HEK293 (cell line): ENCODE measurements at regions not wholly inside any gene's neighbourhood (a gene's known extent, or its start where the extent isn't known, plus 50 kb on each side); places are given as distances from the start of the nearest gene placed in this dataset.

Experiments used
- CTCF ChIA-PET: fragments of 350-600 bp; formaldehyde crosslinking; extraction: SDS; loops from one replicate; lab custom pipeline; 2021; ENCODE audit warnings: antibody characterized with exemption; lab: Yijun Ruan, JAX
- POLR2A ChIA-PET: fragments of 300-600 bp; formaldehyde crosslinking; extraction: SDS; loops from one replicate; lab custom pipeline; 2020; ENCODE audit warnings: antibody characterized with exemption, inconsistent platforms; lab: Yijun Ruan, JAX
- H3K27ac ChIP-seq: fragments of 200-500 bp; sonication (Bioruptor generic); 2 replicates; pipeline ENCODE4 v1.5.1; 2014; ENCODE audit warnings: low read depth, low read length, control low read depth, inconsistent platforms; ENCODE audit errors: extremely low read depth
- H3K36me3 ChIP-seq, 2 experiments: fragments of 200-500 bp in 1 of 2; sonication (Bioruptor generic) in 1 of 2; 1 replicate in 1 of 2; 2 replicates in 1 of 2; pipeline ENCODE4 v1.5.1; 2014 to 2017; ENCODE audit warnings: inconsistent platforms in 2 of 2, low read length in 2 of 2; ENCODE audit not compliant: control insufficient read depth in 2 of 2, insufficient read depth in 1 of 2
- H3K4me1 ChIP-seq: fragments of 200-500 bp; sonication (Bioruptor generic); 2 replicates; pipeline ENCODE4 v1.5.1; 2014; ENCODE audit warnings: mild to moderate bottlenecking, low read length, inconsistent platforms; ENCODE audit not compliant: control insufficient read depth, insufficient read depth
- H3K4me3 ChIP-seq: 2 replicates; pipeline ENCODE4 v1.5.1; 2011; ENCODE audit warnings: low read depth, mild to moderate bottlenecking, control low read depth, low read length, moderate library complexity
- H3K9me3 ChIP-seq: fragments of 200-500 bp; sonication (Bioruptor generic); 2 replicates; pipeline ENCODE4 v1.5.1; 2014; ENCODE audit warnings: low read depth, low read length, inconsistent platforms; ENCODE audit not compliant: control insufficient read depth, insufficient read depth
- ZBTB8A ChIP-seq: fragments of 450-650 bp; formaldehyde crosslinking; IDR thresholded peaks from 2 replicates; pipeline ENCODE4 v1.5.1; 2016; ENCODE audit warnings: missing biosample characterization, missing genetic modification characterization
- ZFP41 ChIP-seq: fragments of 450-650 bp; formaldehyde crosslinking; IDR thresholded peaks from 2 replicates; pipeline ENCODE4 v1.5.1; 2016; ENCODE audit warnings: missing biosample characterization, missing genetic modification characterization, borderline replicate concordance
- ZNF10 ChIP-seq: fragments of 450-650 bp; formaldehyde crosslinking; IDR thresholded peaks from 2 replicates; pipeline ENCODE4 v1.5.1; 2017; ENCODE audit warnings: missing biosample characterization, missing genetic modification characterization
- ZNF140 ChIP-seq: fragments of 450-650 bp; formaldehyde crosslinking; IDR thresholded peaks from 2 replicates; pipeline ENCODE4 v1.5.1; 2016; ENCODE audit warnings: missing biosample characterization, missing genetic modification characterization
- ZNF184 ChIP-seq: fragments of 450-650 bp; IDR thresholded peaks from 2 replicates; pipeline ENCODE4 v1.5.1; 2018; ENCODE audit warnings: missing biosample characterization, mild to moderate bottlenecking, missing genetic modification characterization
- ZNF2 ChIP-seq: fragments of 450-650 bp; formaldehyde crosslinking; IDR thresholded peaks from 2 replicates; pipeline ENCODE4 v1.5.1; 2016; ENCODE audit warnings: missing biosample characterization, missing genetic modification characterization
- ZNF202 ChIP-seq: fragments of 450-650 bp; formaldehyde crosslinking; IDR thresholded peaks from 2 replicates; pipeline ENCODE4 v1.5.1; 2016; ENCODE audit warnings: missing biosample characterization, missing genetic modification characterization, borderline replicate concordance
- ZNF248 ChIP-seq: fragments of 450-650 bp; formaldehyde crosslinking; IDR thresholded peaks from 2 replicates; pipeline ENCODE4 v1.5.1; 2017; ENCODE audit warnings: missing biosample characterization, missing genetic modification characterization
- ZNF292 ChIP-seq: fragments of 450-650 bp; formaldehyde crosslinking; IDR thresholded peaks from 2 replicates; pipeline ENCODE4 v1.5.1; 2016; ENCODE audit warnings: low read depth, missing biosample characterization, missing genetic modification characterization, borderline replicate concordance
- ZNF426 ChIP-seq: fragments of 450-650 bp; formaldehyde crosslinking; IDR thresholded peaks from 2 replicates; pipeline ENCODE4 v1.5.1; 2017; ENCODE audit warnings: missing biosample characterization, missing genetic modification characterization, mild to moderate bottlenecking, inconsistent platforms, moderate library complexity
- ZNF510 ChIP-seq: fragments of 450-650 bp; formaldehyde crosslinking; IDR thresholded peaks from 2 replicates; pipeline ENCODE4 v1.5.1; 2018; ENCODE audit warnings: mild to moderate bottlenecking, missing genetic modification characterization, missing biosample characterization; ENCODE audit not compliant: insufficient replicate concordance
- ZNF548 ChIP-seq: fragments of 450-650 bp; formaldehyde crosslinking; IDR thresholded peaks from 2 replicates; pipeline ENCODE4 v1.5.1; 2016; ENCODE audit warnings: missing biosample characterization, missing genetic modification characterization
- ZNF555 ChIP-seq: fragments of 450-650 bp; formaldehyde crosslinking; conservative IDR thresholded peaks from 2 replicates; pipeline ENCODE4 v1.5.1; 2017; ENCODE audit warnings: missing biosample characterization, mild to moderate bottlenecking, missing genetic modification characterization, inconsistent platforms
- ZNF561 ChIP-seq: fragments of 450-650 bp; IDR thresholded peaks from 2 replicates; pipeline ENCODE4 v1.5.1; 2018; ENCODE audit warnings: missing biosample characterization, missing genetic modification characterization, borderline replicate concordance
- ZNF629 ChIP-seq: fragments of 450-650 bp; formaldehyde crosslinking; IDR thresholded peaks from 2 replicates; pipeline ENCODE4 v1.5.1; 2017; ENCODE audit warnings: missing biosample characterization, missing genetic modification characterization
- ZNF654 ChIP-seq: fragments of 450-650 bp; formaldehyde crosslinking; IDR thresholded peaks from 2 replicates; pipeline ENCODE4 v1.5.1; 2016; ENCODE audit warnings: low read depth, missing biosample characterization, missing genetic modification characterization
- ZNF664 ChIP-seq: fragments of 450-650 bp; formaldehyde crosslinking; IDR thresholded peaks from 2 replicates; pipeline ENCODE4 v1.5.1; 2016; ENCODE audit warnings: missing biosample characterization, missing genetic modification characterization
- ZNF830 ChIP-seq: fragments of 450-650 bp; IDR thresholded peaks from 2 replicates; pipeline ENCODE4 v1.5.0; 2018; ENCODE audit warnings: missing biosample characterization, missing genetic modification characterization, low read depth, mild to moderate bottlenecking, moderate library complexity
- TF ChIP-seq, protein P1 (sequence below): fragments of 450-650 bp; formaldehyde crosslinking; IDR thresholded peaks from 2 replicates; pipeline ENCODE4 v1.5.1; 2016; ENCODE audit warnings: missing biosample characterization, missing genetic modification characterization
- TF ChIP-seq, protein P2 (sequence below): fragments of 450-650 bp; formaldehyde crosslinking; IDR thresholded peaks from 2 replicates; pipeline ENCODE4 v1.5.1; 2016; ENCODE audit warnings: missing biosample characterization, missing genetic modification characterization
- TF ChIP-seq, protein P3 (sequence below): fragments of 450-650 bp; formaldehyde crosslinking; IDR thresholded peaks from 2 replicates; pipeline ENCODE4 v1.5.0; 2017; ENCODE audit warnings: missing biosample characterization, missing genetic modification characterization, borderline replicate concordance
- TF ChIP-seq, protein P4 (sequence below): fragments of 450-650 bp; formaldehyde crosslinking; conservative IDR thresholded peaks from 2 replicates; pipeline ENCODE4 v1.5.1; 2016; ENCODE audit warnings: low read depth, missing biosample characterization, missing genetic modification characterization
- TF ChIP-seq, protein P5 (sequence below): IDR thresholded peaks from 2 replicates; pipeline ENCODE4 v1.6.1; 2011; ENCODE audit warnings: mild to moderate bottlenecking, low read depth, low read length, borderline replicate concordance

DNA sequence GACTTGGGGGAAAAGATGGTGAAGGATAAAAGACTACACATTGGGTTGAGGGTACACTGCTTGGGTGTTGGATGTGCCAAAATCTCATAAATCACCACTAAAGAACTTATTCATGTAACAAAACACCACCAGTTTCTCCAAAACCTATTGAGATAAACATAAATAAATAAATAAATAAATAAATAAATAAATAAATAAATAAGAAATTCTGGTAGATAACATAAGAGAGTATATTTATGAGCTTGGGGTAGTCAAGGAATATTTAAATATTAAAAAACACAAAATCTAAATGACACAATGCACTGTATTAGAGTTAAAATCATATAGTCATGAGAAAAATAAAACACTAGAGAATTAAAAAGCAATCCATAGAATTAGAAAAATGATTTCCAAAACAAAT is 333.5 kb upstream of the NRG3 start:
- Histone ChIP-seq H3K36me3 (no peaks in the 10 kb centered on the region), H3K4me3 (no peak overlapping the region), H3K4me1 (no peaks in the 10 kb centered on the region), H3K9me3 (no peaks in the 10 kb centered on the region), H3K27ac (no peak overlapping the region)
- POLR2A ChIA-PET: no interaction called here
- CTCF ChIA-PET: no interaction called here
- TF ChIP-seq ZNF140 (0 out of 2 replicates have a peak, but pooled peaks have one; percentile 34), ZNF664 (0 out of 2 replicates have a peak, but pooled peaks have one; percentile 16), ZNF629 (no peak), ZNF555 (tag by site-specific recombination) (peak; percentile 63), ZNF10 (no peak), ZNF248 (no peak), ZNF561 (no peak), ZNF292 (no peak), ZNF426 (peak; percentile 60), ZNF202 (tag by site-specific recombination) (no peak), ZNF184 (no peak), ZNF654 (peak; percentile 17; the same call in 1 of the 2 replicates), ZNF2 (tag by site-specific recombination) (no peak), ZNF830 (tag by site-specific recombination) (no peak), ZNF548 (tag by site-specific recombination) (no peak), ZFP41 (tag by site-specific recombination) (no peak), ZBTB8A (tag by site-specific recombination) (peak; percentile 38; the same call in 1 of the 2 replicates), ZNF510 (tag by site-specific recombination) (peak; percentile 12)
- TF ChIP-seq, protein P1, sequence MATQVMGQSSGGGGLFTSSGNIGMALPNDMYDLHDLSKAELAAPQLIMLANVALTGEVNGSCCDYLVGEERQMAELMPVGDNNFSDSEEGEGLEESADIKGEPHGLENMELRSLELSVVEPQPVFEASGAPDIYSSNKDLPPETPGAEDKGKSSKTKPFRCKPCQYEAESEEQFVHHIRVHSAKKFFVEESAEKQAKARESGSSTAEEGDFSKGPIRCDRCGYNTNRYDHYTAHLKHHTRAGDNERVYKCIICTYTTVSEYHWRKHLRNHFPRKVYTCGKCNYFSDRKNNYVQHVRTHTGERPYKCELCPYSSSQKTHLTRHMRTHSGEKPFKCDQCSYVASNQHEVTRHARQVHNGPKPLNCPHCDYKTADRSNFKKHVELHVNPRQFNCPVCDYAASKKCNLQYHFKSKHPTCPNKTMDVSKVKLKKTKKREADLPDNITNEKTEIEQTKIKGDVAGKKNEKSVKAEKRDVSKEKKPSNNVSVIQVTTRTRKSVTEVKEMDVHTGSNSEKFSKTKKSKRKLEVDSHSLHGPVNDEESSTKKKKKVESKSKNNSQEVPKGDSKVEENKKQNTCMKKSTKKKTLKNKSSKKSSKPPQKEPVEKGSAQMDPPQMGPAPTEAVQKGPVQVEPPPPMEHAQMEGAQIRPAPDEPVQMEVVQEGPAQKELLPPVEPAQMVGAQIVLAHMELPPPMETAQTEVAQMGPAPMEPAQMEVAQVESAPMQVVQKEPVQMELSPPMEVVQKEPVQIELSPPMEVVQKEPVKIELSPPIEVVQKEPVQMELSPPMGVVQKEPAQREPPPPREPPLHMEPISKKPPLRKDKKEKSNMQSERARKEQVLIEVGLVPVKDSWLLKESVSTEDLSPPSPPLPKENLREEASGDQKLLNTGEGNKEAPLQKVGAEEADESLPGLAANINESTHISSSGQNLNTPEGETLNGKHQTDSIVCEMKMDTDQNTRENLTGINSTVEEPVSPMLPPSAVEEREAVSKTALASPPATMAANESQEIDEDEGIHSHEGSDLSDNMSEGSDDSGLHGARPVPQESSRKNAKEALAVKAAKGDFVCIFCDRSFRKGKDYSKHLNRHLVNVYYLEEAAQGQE (tag by site-specific recombination): peak; percentile 37; the same call in 1 of the 2 replicates
- TF ChIP-seq, protein P2, sequence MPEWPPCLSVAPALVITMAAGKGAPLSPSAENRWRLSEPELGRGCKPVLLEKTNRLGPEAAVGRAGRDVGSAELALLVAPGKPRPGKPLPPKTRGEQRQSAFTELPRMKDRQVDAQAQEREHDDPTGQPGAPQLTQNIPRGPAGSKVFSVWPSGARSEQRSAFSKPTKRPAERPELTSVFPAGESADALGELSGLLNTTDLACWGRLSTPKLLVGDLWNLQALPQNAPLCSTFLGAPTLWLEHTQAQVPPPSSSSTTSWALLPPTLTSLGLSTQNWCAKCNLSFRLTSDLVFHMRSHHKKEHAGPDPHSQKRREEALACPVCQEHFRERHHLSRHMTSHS (tag by site-specific recombination): no peak
- TF ChIP-seq, protein P3, sequence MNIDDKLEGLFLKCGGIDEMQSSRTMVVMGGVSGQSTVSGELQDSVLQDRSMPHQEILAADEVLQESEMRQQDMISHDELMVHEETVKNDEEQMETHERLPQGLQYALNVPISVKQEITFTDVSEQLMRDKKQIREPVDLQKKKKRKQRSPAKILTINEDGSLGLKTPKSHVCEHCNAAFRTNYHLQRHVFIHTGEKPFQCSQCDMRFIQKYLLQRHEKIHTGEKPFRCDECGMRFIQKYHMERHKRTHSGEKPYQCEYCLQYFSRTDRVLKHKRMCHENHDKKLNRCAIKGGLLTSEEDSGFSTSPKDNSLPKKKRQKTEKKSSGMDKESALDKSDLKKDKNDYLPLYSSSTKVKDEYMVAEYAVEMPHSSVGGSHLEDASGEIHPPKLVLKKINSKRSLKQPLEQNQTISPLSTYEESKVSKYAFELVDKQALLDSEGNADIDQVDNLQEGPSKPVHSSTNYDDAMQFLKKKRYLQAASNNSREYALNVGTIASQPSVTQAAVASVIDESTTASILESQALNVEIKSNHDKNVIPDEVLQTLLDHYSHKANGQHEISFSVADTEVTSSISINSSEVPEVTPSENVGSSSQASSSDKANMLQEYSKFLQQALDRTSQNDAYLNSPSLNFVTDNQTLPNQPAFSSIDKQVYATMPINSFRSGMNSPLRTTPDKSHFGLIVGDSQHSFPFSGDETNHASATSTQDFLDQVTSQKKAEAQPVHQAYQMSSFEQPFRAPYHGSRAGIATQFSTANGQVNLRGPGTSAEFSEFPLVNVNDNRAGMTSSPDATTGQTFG (tag by site-specific recombination): no peak
- TF ChIP-seq, protein P4, sequence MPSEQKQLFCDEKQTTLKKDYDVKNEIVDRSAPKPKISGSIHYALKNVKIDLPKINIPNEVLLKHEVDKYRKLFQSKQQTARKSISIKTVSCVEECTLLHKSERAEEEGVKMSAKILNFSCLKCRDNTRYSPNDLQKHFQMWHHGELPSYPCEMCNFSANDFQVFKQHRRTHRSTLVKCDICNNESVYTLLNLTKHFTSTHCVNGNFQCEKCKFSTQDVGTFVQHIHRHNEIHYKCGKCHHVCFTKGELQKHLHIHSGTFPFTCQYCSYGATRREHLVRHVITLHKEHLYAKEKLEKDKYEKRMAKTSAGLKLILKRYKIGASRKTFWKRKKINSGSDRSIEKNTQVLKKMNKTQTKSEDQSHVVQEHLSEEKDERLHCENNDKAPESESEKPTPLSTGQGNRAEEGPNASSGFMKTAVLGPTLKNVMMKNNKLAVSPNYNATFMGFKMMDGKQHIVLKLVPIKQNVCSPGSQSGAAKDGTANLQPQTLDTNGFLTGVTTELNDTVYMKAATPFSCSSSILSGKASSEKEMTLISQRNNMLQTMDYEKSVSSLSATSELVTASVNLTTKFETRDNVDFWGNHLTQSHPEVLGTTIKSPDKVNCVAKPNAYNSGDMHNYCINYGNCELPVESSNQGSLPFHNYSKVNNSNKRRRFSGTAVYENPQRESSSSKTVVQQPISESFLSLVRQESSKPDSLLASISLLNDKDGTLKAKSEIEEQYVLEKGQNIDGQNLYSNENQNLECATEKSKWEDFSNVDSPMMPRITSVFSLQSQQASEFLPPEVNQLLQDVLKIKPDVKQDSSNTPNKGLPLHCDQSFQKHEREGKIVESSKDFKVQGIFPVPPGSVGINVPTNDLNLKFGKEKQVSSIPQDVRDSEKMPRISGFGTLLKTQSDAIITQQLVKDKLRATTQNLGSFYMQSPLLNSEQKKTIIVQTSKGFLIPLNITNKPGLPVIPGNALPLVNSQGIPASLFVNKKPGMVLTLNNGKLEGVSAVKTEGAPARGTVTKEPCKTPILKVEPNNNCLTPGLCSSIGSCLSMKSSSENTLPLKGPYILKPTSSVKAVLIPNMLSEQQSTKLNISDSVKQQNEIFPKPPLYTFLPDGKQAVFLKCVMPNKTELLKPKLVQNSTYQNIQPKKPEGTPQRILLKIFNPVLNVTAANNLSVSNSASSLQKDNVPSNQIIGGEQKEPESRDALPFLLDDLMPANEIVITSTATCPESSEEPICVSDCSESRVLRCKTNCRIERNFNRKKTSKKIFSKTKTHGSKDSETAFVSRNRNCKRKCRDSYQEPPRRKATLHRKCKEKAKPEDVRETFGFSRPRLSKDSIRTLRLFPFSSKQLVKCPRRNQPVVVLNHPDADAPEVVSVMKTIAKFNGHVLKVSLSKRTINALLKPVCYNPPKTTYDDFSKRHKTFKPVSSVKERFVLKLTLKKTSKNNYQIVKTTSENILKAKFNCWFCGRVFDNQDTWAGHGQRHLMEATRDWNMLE (tag by site-specific recombination): peak; percentile 56; the same call in 1 of the 2 replicates
- TF ChIP-seq, protein P5, sequence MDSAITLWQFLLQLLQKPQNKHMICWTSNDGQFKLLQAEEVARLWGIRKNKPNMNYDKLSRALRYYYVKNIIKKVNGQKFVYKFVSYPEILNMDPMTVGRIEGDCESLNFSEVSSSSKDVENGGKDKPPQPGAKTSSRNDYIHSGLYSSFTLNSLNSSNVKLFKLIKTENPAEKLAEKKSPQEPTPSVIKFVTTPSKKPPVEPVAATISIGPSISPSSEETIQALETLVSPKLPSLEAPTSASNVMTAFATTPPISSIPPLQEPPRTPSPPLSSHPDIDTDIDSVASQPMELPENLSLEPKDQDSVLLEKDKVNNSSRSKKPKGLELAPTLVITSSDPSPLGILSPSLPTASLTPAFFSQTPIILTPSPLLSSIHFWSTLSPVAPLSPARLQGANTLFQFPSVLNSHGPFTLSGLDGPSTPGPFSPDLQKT: no peak
